Stimulated activated CD4-positive, alpha-beta T cell treated with anti-CD3 and anti-CD28 coated beads, Interleukin-12 subunit alpha, Interleukin-12 subunit beta, amount 100 ng/mL, for 48 hours (primary cell): ENCODE measurements at regions not wholly inside any gene's neighbourhood (a gene's known extent, or its start where the extent isn't known, plus 50 kb on each side); places are given as distances from the start of the nearest gene placed in this dataset.

Experiments used
- DNase-seq, 3 donors: peaks; one replicate each; pipeline ENCODE4 v3.0.0-alpha.2; 2020; ENCODE audit warnings: low read depth in 2 of 3, low spot score in 1 of 3

DNA sequence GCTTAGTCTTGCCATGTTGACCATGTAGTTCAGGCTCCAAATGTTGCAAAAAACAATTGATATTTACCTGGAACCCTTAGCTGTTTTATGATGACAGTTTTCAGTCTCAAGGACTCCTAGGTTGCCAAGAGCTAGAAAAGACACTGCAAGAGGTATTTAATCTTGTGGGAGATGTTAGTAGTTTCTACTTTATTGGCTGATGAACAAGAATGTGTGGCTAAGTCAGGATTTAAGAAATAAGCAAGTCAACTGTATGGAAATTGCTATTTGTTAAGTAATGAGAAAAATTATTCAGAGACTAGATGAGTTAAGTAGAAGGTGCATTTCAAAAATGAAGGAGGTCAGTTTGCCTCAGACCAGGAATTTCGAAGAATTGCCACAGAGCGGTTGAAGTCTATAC is 639.7 kb upstream of the USP24 start:
- no peak for DNase-seq

DNA sequence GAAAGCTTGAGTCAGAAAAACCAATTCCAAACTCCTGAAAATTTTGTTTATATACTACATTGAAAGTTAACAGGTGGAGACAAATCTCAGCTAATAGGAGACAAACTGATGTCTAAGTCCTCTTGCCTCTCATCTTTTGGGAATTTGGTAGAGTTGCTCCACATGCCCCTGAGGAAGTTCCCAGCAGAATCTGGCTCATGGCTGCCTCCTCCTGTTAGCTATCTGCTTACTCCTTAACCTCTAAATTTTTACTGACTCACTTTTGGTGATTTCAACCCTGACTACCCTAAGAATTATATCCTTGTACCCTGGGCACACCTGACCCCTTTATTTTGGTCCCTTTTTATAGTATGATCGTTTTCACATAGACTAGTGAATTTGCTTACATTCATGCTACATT is 633.7 kb upstream of the USP24 start:
- no peak for DNase-seq

DNA sequence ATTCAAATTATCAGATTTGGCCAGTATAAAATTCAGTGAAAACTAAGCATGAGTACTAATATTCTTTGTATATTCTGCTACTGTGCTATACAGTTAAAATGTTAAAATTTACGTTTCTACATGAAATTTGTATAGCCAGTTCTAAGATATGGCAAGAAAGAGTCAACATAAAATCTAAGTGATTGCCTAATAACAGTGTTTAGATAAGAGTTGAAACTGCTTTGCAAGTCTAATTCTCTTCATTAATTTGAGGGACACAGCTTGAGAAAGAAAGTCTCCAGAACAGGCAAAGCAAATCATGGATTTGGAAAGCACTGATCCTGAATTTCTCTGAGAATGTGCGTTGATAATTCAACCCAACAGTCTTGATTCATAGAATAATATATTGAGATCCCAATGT is 630.9 kb upstream of the USP24 start:
- DNase-seq, result no peak

DNA sequence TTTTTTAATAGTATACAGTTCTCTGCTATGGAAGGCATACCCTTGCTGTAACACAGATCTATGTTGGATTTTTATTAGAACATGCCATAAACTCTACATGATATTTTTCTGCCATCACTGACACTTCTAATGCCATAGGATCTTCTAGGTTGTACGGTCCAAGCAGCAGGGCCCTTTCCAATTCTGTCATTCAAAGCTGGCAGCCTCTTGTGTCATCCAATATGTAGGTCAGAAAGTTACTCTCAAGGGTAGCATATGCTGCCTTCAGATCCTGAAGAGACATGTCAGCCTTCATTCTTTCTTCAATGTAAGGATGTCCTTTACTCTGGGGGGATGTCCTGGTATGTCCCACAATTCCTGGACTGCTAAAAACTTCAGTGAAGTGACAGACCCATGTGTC is 629.2 kb upstream of the USP24 start:
- no peak for DNase-seq

DNA sequence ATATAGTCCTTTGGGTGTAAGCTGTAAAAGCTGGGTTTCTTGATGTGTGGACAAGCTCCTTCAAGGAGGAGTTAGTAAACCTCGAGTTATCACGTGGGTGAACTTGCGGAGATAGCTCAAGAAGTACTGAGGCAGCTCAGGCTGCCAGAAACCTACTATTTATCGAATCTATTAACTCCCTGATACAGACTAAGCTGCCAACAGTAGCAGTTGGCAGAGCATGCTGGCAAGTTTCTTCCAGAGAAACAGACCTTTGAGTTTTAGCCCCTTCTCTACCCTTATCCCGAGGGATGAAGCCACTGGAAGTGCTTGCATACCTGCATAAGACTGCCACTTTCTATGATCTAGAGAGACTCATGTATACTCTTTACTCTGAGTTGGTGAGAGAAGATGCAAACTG is 624.5 kb upstream of the USP24 start:
- no peak for DNase-seq

DNA sequence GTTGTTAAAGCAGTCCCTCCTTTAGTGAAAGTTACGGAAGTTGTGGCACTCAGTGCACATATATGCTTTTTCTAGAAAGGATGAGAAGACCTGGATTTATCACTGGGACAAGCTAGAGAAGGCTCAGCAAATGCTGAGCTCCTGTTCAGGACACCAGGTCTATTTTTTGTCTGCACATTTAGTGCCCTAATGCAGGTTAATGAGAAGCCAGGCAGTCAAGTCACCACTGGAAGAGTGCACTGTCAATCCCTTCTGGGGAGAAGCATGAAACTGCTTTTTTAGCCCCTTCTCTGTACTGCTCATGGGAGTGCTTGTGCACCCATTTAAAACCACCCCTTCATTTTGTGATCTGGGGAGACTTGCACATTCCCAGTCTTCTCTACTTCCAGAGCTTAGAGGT is 624.1 kb upstream of the USP24 start:
- no peak for DNase-seq

DNA sequence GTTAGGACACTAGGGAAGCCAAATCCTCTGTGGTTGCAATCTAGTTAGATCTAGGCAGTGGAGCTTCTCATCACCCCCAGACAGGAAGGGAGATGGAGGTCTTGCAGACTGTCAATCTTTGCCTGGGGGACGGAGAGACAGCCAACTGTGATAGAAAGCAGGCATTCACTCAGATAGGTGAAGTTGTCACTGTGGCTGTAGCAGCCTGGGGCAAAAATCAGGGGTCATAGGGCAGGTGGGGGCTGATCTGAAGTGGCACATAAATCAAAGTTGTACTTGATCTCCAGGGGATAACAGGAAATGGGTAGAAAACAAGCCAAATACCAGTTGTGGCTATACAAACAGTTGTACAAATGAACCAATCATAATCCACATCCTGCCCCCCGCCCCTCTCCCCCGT is 620.9 kb upstream of the USP24 start:
- no peak for DNase-seq

DNA sequence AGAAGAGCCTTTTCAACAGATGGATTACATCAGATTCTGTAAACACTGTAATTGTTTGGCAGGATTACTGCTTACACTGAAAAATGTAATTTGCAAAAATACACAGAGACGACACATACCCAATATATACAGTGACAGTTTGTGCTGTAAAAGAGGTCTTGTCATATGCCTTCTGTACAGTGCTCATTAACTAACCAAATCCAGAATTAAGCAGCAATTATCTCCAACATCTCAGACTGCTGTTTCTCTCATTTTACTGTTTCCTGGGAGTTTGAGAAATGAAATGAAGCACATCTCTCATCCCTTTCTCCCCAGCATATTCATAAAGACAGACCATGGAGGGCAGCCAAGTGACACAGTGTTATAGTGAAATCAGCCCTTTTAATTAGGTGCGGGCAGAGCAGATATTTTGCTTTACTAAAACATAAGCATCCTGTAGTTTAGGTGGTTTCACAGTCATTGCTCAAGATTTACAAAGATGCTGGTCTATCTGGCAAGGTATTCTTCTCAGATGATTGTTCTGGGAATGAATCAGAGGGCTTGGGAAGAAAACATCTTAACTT is 618.4 kb upstream of the USP24 start:
- no peak for DNase-seq

DNA sequence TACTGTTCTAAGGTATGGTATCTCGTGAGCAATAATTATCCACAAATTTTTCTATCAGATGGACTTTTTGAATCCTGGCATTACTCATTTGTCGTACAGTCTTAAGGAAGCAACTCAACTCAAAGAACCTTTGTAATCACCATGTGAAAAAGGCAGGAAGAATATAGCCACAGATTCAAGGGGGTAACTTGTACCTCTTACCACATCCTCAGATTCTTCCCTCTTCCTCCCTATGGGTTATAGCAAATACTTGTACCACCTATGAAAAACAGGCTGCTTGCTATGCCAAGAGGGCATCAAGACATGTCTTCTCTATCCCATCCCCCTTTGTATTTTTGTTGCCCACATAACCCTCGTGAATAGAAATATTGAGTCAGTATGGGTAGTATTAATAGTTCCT is 616.6 kb upstream of the USP24 start:
- DNase-seq, result no peak

DNA sequence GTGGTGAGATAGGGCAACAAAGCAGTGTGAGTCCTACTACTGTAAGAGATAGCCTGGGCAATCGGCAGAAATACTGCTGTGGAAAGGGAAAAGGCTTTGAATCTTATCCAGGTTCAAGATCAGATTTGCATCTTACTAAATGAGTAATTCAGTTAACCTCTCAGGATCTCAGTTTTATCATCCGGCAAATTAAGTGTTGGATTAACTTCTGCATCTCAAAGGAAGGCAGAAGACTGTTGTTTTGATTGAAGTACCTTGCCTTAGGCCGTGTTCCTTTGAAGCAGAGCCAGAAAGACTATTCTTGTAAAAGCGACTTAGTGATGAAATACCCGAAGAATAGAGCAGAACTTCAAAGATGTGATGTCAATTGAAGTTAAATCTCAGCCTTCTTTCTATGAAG is 612.9 kb upstream of the USP24 start:
- no peak for DNase-seq

DNA sequence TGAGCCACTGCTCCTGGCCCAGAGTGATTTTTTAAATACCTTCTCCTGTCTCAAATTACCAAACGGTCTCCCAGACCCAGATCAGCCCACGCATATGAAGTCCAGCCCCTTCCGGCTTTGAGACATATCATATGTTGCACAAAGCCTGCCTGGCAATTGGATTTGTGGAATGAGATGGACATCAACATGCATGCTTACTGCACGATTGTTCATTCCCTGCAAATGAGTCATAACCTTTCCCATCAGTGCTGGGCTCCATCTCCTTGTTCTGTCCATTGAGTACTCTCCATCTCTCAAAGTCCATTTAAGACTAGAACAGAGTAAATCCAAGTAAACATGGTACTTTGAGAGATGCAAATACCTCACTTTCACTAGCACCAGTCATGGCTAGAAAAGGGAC is 612.2 kb upstream of the USP24 start:
- no peak for DNase-seq

DNA sequence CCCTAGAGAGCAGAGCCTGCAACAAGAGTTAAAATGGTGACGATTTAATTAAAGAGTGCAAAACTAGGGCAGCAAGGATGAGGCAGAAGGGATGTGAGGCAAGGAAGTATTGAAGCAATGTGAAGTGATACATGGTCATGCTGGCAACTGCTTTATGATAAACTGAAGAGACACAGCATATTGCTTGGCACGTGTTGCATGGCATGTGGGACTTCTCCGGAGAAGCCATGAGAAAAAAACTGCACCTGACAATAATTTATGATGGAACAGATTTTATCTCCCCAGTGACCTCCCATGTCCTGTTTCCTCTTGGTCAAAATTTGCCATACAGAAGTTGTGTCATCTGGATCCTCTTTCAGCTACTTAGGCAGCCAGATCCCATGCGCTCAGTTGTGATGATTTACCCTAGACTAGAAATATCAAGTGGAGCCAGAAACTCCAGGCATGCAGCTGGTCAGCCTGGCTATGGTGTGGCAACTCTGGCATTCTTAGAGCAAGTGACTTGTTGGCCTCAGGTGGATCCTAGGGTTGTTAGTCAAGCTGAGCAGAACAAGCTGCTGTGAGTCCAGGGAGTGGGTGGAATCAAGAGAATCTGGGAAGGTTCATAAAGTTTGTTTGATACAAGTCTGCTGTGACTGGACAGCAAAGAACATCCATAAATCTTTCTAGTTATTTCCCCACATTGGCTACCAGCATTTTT is 611.4 kb upstream of the USP24 start:
- DNase-seq, result no peak

DNA sequence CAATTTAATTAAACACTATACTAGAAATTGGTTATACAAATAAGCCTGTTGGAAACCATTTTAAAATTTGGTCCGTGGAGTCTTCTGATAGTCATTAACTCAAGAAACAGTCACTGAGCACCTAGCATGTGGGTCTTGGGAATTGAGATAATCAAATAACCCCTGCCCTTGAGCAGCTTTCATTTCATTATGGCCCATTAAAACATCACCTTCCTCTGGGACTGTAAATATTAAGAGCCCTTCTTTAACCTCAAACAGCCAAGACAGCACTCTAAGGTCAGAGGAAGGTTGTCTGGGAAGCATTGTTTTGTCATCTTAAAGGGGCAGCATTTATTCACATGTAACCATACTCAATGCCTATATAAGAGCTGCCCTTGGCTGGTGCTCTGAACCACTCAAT is 610.3 kb upstream of the USP24 start:
- no peak for DNase-seq

DNA sequence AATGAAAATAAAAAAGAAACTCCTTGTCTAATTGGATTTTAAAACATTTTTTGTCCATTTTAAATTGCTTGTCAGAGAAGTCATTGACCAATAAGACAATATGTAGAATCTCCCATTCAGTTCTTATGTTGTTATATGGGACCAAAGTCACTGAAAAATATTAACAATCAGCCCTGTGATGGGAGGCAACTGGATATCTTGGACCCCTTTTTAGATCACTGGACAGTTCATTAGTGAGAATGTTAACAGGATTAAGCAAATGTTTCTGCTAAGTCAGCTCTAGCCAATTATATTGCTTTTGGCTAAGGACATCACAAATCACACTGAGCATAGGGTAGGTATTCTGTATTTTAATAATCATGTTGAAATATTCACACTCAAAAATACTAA is 609.1 kb upstream of the USP24 start:
- no peak for DNase-seq

DNA sequence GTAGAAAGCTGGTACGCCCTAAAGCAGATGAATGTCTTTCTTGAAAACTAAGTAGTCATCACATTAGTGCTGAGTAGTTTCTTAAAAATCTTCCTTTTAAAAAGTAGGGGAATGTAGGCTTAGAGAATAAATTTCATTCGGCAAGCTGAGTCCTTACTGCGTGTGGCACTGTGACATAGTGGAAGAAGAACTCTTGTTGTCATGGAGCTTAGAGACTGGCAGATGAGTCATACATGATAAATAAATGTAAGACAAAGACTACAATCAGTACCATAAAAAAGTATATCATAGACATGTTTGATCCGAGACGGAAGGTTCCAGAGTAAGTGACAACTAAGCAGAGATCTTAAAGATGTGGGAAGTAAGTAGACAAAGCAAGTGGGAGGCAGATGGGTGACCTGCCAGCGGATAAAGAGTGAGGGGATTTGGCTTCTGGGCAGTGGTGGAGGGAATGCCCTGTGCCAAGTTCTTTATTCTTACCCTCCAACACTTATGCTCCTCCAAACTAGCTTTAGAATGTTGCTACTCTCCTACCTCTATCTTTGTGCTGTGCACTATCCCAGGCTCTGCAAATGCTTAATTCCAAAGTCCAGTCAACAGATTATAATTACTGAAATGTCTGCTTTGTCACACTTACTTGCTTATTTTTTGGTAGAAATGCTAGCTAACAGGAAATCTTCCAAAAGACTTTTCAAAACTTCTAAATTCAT is 608.5 kb upstream of the USP24 start:
- no peak for DNase-seq

DNA sequence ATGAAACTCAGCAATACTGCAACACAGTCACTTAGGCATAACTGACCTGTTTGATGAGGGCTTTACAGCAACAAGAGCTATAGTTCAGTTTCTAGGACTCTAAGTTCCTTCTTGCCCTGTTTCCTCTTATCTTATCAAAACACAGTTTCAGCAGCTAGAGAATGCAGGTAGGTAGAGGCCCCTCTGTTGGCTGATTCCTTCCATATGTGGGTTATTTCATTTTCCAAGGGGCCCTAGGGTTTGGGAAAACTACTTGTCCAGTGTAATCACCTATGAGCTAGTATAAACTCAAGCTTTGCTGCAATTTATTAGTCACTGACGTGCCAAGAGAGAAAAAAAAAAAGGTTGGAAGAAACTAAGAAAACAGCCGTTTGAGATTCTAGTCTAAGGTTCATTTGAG is 607.7 kb upstream of the USP24 start:
- DNase-seq, result no peak

DNA sequence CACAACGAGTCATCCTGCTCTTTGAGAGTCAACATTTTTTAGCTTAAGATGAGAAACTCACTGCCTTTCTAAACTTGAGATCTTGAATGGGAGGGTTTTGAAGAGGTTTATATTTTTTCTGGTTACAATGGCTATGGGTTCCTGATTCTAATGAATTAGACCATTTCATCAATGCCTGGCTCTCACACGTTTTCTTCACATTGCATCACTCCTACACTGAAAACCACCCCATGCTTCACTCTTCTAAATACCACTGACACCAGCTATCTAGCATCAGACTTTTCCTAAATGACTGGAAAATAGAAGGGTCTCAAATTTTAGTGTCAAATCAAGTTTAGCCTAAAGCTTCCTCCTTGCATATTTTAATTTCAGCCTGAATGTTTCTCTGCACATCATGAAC is 606.1 kb upstream of the USP24 start:
- DNase-seq, result no peak

DNA sequence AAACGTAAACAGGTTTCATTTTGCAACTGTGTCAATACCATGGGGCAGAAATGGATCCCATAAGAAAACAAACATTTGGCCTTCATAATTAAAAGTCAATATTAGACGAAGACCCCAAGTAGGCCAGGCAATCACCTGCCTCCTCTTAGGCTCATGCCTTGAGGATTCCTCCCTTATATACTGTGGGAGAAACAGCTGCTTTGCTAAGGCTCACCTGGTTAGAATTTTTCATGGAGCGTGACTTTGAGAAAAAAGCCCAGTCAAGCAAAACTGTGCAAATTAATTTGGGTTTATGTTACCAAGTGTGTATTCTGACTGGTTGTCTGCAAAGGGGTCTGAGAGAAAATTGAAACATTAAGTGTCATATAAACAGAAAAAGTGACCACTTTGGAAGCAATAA is 605.3 kb upstream of the USP24 start:
- DNase-seq, result no peak

DNA sequence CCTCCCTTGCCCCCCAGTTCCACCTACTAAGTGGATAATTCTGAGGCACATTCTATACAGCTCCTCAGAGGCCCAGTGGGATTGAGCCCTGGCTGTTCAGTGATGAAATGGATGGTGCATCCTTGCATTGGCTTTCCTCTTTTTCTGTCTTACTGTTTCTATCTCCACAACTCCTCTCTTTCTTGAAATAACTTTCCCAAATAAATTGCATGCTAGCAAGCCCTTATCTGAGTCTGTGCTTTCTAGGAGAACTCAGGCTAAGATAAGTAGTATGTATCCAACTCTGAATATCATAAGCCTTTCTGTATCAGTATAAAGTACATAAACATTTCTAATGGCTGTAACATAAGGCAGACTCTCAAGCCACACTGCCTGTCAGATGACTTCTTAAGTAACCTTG is 603.8 kb upstream of the USP24 start:
- no peak for DNase-seq

DNA sequence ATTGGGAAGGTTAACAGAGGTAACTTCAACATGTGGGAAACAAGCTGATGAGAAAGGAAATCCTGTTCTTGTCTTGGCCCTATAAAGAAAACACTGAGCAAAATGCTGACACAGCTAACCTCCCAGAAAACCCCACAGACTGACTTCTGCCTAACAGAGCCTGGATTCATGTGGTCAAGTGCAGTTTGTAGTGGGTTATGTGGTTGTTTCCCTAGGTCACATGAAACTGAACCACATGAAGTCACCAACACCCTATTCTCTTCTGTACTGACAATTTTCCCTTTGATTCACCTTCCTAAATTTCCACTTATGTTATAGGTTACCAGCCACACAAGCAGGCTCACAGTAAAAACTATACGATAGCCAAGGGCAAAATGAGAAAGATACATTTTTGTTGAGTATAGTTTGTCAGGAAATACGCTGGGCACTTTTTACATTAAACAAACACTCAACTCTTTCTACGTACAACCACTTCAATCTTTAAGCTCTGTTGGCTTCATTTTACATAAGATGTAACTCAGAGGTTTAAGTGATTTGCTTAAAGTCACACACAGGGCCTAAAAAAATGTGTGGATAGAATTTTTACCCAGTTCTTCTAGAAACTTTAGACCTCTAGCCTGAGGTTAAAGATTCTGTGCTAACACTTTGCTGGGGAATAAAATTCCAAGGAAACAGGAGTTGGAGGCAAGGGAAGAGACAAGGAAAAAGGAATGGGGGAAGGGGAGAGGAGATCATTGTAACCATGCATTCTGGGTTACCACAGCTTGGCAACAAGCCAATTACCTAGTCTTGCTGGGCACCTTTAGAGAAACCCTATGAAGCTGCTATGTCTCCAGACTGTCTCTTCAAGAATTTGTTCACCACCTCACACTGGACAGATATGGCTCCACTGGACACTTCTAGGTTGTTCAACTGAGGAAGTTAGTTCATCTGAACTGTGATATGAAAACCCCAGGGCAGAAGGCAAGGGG is 601.6 kb upstream of the USP24 start:
- no peak for DNase-seq

DNA sequence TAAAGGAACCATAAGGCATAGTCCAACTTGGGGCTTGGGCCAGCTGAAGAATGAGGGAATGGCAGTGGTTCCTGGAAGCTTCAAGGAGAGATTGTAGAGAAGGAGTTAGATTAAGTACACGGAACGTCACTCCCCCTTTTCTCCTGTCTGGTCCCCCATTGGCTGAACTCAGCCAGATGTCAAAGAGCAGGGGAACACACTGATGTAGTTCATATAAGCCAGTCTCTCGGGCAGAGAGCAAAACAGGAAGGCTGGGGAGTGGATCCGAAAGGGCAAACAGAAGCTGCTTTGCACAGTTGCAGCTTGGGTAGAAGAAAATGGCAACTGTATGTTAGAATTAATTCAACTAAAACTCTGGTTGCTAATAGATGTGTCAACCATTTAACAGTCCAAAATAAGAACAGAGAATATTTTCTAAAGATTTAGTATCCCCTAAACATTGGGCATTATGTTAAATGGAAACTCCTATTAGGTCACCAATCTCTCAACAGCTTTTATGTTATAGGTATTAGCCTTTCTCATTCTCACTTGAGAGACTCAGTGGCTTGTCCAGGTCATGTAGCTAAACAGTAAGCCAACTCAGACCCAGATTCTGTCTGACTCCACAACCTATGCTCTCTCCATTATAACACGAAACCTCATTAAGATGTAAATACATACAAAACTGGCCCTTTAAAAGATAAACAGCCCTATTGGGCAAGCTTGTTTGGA is 600.7 kb upstream of the USP24 start:
- DNase-seq, result no peak
